Fibroblast of skin of right biceps (primary cell): ENCODE measurements at regions not wholly inside any gene's neighbourhood (a gene's known extent, or its start where the extent isn't known, plus 50 kb on each side); places are given as distances from the start of the nearest gene placed in this dataset.
A peak's percentile ranks its signal among the peaks of the same experiment; 100 is the strongest.

ENCODE experiments used
- DNase-seq: peaks from one replicate; pipeline ENCODE4 v3.0.0-alpha.2; 2013

- DNase-seq: peak; percentile 44
Observed at GRCh38 chr2:41967476-41968181, 80.2 kb upstream of the PKDCC start.

DNA sequence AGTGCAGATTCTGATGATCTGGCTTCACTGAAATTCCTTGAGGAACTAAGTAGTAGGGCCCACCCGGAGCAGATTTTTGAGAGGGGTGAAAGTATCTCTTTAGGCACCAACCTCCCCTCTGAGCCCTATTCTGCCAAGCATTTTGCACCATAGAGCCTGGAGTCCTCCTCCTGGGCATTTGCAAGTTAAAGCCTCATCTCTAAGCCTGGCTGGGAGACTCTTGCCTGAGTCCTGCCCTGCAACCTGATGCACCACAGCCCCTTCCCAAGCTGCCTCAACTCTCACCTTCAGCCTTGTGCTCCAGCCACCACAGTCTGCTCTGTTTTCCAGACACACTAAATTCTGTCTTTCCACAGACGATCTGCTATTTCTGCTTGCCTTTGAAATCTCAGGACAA, 79.6 kb upstream of the PKDCC start:
- no peak for DNase-seq

DNA sequence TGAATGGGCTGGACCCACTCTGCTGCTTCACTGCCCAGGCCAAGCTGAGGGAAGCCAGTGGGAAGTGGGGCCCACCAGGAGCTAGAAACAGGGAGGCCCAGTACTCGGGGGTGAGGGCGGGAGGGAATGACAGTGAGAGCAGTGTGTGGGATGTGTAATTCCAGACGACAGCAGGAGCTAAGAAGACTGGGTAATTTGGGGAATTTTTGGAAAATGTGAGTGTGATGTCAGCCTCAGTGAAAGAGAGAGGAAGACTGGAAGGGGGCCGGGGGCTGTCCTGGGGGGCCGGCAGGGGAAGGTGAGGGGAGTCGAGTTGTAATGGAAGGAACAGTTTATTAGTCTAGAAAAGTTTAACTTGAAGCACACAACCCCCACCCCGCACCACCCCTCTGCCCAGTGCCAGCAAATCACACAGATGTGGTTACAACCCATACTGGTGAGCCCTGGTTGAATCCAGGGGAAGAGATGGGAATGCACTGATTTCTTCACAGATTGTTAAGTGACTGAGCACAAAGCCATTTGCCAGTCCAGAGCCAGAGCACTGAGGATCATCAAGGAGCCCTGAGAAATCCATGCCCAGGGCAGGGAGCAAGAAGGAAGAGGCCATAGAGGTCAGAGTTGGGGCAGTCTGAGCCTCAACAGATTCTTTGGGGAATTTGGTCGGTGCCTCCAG, 76.7 kb upstream of the PKDCC start:
- peak; percentile 18 for DNase-seq

DNA sequence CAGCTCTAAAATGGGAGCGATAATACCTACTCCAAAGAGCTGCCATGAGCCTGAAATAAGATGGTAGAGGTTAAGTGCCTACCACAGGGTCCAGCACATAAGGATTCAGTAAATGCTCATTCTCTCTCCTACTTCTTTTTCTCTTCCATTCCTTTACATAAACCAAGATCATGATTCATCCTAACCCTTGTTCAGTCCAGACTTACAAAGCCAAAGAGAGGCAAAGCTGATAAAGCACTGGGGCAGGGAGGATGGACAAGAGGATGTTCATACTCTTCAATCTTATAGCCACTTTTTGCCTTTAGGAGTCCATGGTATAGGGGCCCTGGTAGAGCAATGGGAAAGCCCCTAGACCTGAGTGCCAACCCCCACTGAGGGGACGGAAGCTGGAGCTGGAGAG, 75.6 kb upstream of the PKDCC start:
- DNase-seq: no peak

- no peak for DNase-seq
Observed at GRCh38 chr2:41972819-41973218, 75.0 kb upstream of the PKDCC start.

DNA sequence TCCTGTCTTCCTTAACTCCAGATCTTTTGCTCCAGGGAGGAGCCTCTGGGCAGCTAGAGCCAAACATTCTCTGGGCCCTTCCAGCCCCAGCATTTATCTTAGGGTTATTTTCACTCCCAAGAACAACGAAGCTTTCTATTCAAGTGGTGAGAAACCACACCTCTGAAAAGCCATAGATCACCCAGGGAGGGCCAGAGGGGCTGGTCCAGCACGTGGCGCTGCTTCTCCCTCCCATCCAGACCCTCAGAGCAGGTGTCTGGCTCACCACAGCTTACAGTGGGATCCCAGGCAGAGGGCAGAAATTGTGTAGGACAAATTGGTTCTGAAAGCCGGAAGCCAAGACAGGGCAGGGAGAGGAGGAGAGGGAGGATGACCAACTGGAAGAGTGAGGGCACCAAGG, 74.0 kb upstream of the PKDCC start:
- DNase-seq: no peak

DNA sequence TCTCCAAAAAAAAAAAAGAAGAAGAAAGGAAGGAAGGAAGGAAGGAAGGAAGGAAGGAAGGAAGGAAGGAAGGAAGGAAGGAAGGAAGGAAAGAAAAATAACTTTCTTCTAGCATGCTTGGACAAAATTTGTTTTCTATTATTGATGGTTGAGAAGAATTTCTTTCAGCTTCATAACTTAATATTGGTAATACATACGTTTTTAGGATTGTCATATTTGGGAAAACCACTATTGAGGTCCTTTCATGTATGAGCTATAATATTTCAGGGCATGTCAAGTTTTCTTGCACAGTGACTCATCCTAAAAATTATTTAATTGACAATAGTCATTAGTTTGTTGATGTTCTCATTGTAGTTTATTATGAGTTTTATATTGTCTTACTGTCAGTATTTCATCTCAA, 66.4 kb upstream of the PKDCC start:
- DNase-seq: no peak

GRCh38 chr2:41985573-41986095, 62.2 kb upstream of the PKDCC start:
- no peak for DNase-seq

GRCh38 chr2:41989501-41990180, 58.2 kb upstream of the PKDCC start:
- DNase-seq: peak; percentile 67

DNA sequence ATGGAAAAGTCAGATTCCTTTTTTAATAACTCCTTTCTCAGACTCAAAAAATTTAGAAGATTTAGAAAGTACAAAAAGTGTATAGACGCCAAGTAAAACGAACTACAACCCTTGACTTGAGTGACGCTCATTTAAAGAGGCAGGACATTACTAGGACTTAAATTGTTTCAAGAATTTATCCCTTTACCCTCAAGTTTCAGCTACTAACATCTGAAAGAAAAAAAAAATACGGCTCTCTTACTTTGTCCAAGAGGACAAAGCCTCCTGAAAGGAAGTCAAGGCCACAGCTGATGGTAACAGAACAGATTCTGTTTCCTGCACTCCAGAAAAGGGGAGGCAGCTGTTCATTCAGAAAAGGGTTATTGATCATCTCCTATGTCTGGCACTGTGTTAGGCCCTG, 57.6 kb upstream of the PKDCC start:
- no peak for DNase-seq

GRCh38 chr2:41990688-41991087, 57.1 kb upstream of the PKDCC start:
- peak; percentile 81 for DNase-seq

- DNase-seq: no peak
Observed at GRCh38 chr2:41992056-41992642, 55.7 kb upstream of the PKDCC start.

DNA sequence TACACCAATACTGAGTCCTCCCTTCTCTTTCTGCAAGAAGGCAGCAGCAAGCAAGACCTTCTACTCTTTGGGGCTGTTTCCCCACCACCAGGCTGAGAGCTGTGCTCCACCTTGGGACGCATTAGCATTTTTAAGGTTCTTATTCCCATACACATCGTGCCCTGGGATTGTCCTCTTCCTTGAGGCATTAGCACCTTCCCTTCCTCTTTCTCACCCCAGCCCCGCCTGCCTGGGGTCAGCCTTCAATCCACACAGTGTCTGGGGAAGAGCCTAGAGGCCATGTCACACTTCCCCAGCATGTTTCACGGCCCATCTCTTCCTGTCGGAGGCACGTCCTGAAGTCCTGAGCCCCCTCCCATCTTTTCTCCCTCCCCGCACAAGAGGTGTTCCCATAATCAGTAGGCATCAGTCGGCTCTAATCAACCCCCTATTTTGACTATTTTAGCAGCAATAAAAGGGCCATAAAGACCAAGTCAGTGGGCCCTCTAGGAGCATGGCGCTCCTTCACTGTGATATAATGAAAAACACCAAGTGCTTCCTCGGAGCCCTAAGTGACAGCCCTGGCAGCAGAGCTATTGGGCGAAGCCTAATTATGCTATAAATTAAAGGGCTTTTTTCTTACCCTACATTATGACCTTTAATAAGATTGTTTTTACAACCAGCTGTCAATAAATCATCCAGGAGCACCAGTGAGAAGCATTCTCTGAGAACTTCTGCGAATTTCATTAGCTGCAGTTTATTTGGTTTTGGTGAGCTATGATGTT, 55.0 kb upstream of the PKDCC start:
- no peak for DNase-seq

GRCh38 chr2:41993435-41993925, 54.3 kb upstream of the PKDCC start:
- no peak for DNase-seq

DNA sequence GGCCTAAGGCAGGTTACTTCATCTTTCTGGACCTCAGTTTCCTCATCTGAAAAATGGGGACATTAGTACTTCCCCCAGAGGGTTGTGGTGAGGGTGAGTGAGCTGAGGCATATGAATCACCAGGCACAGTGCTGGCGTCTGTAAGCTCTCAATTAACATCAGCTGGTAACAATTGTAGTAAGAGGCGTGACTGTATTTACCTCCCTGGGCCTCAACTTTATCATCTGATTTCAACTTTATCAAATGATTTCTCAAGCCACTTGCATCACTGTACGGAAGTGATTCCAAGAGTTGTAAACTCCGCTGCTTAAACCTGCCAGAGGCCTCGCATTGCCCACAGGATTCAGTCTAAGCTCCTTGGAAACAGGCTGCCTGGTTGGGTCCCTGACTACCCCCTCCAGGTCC, 53.6 kb upstream of the PKDCC start:
- peak; percentile 94 for DNase-seq

DNA sequence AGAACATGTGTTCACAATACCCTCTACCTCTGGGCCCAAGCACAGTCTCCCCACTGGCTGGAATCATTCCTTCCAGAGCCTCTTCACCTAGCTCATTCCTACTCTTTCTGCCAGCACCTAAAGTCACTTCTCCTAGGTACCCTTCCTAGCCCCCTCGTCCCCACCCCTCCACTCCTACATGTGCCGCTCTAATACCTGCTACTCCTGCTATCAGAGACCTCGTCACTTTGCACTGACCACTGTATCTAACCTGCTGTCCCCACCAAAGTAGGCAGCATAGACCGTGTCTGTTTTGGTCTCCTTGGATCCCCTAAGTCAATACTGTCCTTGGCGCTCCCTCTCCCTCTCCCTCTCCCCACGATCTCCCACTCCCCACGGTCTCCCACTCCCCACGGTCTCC, 53.2 kb upstream of the PKDCC start:
- DNase-seq: no peak

DNA sequence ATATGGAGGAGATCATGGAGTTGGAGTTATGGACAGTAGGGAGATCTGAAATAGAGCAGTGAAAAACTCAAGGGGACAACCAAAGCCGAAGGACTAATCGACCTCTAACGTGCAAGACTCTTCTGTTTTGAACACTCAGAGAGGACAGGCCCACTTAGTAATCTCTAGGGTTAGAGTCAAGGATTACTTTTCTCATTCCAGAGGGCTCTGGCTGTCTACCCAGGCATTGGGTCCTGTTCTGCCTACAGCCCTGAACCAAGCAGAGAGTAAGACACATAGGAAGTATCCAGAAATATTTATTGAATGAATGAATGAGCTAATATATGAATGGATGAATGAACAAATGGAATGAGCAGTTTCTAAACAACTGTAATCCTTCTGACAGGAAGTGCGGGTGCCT, 50.3 kb upstream of the PKDCC start:
- DNase-seq: no peak
